22Rv1 (cell line): ENCODE measurements at regions not wholly inside any gene's neighbourhood (a gene's known extent, or its start where the extent isn't known, plus 50 kb on each side); places are given as distances from the start of the nearest gene placed in this dataset.

Experiments used
- ZFX ChIP-seq: fragments of 450-650 bp; IDR thresholded peaks from 2 replicates; pipeline ENCODE4 v1.6.1; 2017; ENCODE audit warnings: antibody characterized with exemption, borderline replicate concordance
- TF ChIP-seq, protein P1 (sequence below): fragments of 450-650 bp; IDR thresholded peaks from 2 replicates; pipeline ENCODE4 v1.5.1; 2017; ENCODE audit warnings: mild to moderate bottlenecking

DNA sequence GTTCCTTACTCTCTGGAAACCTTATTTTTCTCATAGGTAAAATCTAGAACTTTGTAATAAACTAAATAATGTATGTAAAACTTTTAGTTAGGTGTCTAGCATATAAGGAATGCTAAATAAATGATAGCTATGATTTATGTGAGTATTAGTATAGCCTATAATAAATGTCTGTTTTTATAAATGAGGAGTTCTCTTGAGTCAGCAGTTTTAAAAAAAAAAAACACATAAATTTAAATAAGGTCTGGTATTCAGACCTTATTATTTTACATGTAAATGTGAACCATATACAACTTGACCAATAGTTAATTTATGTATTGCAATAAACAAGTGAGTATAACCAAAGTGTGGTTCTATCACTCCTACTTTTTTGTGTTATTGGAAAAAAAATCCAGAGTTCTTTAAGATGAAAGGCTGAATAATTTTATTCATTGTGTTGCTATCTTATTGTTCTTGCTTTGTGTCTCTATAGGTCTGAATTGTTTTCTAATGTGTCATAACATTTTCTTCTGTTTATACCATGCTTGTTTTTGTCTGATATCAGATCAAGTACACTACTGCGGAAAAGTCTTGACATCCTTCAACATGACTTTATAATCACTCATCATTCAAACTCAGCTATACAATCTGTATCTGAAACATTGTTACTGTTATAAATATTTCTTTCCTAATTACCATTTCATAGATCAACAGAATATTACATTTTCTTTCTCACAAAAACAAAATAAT lies 115.7 kb downstream of the RASSF9 start:
- TF ChIP-seq, protein P1, sequence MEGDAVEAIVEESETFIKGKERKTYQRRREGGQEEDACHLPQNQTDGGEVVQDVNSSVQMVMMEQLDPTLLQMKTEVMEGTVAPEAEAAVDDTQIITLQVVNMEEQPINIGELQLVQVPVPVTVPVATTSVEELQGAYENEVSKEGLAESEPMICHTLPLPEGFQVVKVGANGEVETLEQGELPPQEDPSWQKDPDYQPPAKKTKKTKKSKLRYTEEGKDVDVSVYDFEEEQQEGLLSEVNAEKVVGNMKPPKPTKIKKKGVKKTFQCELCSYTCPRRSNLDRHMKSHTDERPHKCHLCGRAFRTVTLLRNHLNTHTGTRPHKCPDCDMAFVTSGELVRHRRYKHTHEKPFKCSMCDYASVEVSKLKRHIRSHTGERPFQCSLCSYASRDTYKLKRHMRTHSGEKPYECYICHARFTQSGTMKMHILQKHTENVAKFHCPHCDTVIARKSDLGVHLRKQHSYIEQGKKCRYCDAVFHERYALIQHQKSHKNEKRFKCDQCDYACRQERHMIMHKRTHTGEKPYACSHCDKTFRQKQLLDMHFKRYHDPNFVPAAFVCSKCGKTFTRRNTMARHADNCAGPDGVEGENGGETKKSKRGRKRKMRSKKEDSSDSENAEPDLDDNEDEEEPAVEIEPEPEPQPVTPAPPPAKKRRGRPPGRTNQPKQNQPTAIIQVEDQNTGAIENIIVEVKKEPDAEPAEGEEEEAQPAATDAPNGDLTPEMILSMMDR = no peak
- TF ChIP-seq ZFX = no peak
